ENCODE measurements at regions not wholly inside any gene's neighbourhood (a gene's known extent, or its start where the extent isn't known, plus 50 kb on each side); places are given as distances from the start of the nearest gene placed in this dataset.
A peak's percentile ranks its signal among the peaks of the same experiment; 100 is the strongest.

DNA sequence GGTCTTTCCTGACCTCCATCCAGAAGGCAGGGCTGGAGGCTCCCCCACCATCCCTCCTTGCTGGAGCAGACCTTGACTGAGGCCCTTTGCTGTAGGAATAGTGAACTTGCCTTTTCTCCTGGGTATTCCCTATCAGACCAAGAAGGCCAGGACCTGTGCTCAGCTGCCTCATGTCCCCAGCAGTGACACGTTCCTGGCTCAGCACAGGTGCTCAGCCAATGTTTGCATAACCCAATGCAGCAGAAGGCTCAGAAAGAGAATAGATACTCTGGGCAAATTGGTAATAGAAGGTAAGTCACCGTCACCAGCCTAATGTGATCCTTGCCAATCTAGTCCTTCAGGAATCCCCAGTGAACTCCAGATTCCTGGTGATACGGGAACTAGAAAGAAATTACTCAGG lies 96.4 kb downstream of the ACTL7B start:
- 100% methylated on average over 3 of the region's 3 CpGs for WGBS (ENCODE audit: insufficient coverage)
- H3K27me3 ChIP-seq (replicated peaks in 2 of 5; ENCODE audit: control insufficient read depth in 4 of 5, insufficient read depth in 5 of 5, low read length in 4 of 5): no peaks in the 10 kb centered on the region
- POLR2A ChIA-PET: no interaction called here
- peaks cover 0 to 5% (median 3%) of the 10 kb centered on the region in 5 experiments for H3K9me3 ChIP-seq (ENCODE audit: control extremely low read depth in 1 of 5, control insufficient read depth in 4 of 5, insufficient read depth in 2 of 5, low read depth in 1 of 5, low read length in 4 of 5)
- CTCF ChIA-PET: interaction anchor here (1.2 to 3.5 kb wide), 5 partner anchors 195 to 1294 kb away, joined by 3 to 13 read pairs (median 3); no protein-coding TSS in a partner anchor
- no peaks in the 10 kb centered on the region for H3K36me3 ChIP-seq (ENCODE audit: control insufficient read depth in 4 of 4, insufficient read depth in 4 of 4, low read length in 3 of 4)
- no peaks in the 10 kb centered on the region for H3K4me1 ChIP-seq (ENCODE audit: control extremely low read depth in 1 of 4, control insufficient read depth in 4 of 4, insufficient read depth in 4 of 4, low read length in 3 of 4)
- DNase-seq: no peak
- no peak overlapping the region for H3K4me3 ChIP-seq (ENCODE audit: control insufficient read depth in 1 of 7, extremely low read depth in 1 of 7, insufficient read depth in 4 of 7, low read depth in 2 of 7, low read length in 6 of 7)
- H3K27ac ChIP-seq (ENCODE audit: insufficient read depth in 1 of 2, low read depth in 1 of 2, low read length in 2 of 2, poor library complexity in 1 of 2, severe bottlenecking in 2 of 2): no peak overlapping the region

DNA sequence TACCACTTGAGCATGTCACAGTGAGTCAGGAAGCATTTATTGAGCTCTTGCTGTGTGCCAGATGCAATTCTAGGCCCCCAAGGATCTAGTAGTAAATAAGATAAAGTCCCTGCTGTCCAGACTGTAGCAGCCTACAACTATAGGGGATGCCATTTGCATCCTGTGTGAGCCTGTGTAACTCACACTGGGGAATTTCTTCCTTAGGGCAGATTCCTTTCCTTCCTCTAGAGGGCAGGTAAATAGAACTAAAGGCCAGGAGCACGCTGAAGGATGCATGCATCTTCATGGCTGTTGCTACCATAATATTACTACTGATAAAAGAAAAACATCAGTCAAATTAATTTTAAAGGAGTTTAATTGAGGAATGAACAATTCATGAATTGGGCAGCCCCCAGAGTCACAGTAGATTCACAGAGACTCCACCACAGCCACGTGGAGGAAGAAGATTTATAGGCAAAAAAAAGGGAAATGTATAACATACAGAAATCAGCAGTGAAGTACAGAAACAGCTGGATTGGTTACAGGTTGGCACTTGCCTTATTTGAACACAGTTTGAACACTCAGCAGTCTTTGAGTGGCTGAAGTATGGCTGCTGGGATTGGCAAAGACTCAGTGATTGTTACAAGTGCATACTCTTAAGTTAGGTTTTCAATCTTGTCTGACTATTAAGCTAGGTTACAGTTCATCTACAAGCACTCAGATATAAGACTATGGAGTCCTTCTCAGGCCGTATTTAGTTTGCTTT lies 98.9 kb downstream of the ACTL7B start:
- ChIA-PET CTCF (interaction anchor here (1.0 to 1.5 kb wide), 3 partner anchors 9 to 474 kb away, joined by 3 to 4 read pairs (median 3); no protein-coding TSS in a partner anchor), POLR2A (no interaction called here)
- Histone ChIP-seq H3K27ac (ENCODE audit: insufficient read depth in 1 of 2, low read depth in 1 of 2, low read length in 2 of 2, poor library complexity in 1 of 2, severe bottlenecking in 2 of 2) (no peak overlapping the region), H3K4me3 (ENCODE audit: control insufficient read depth in 1 of 7, extremely low read depth in 1 of 7, insufficient read depth in 4 of 7, low read depth in 2 of 7, low read length in 6 of 7) (no peak overlapping the region), H3K27me3 (replicated peaks in 2 of 5; ENCODE audit: control insufficient read depth in 4 of 5, insufficient read depth in 5 of 5, low read length in 4 of 5) (no peaks in the 10 kb centered on the region), H3K9me3 (ENCODE audit: control extremely low read depth in 1 of 5, control insufficient read depth in 4 of 5, insufficient read depth in 2 of 5, low read depth in 1 of 5, low read length in 4 of 5) (peaks cover 0 to 5% (median 3%) of the 10 kb centered on the region in 5 experiments), H3K36me3 (ENCODE audit: control insufficient read depth in 4 of 4, insufficient read depth in 4 of 4, low read length in 3 of 4) (no peaks in the 10 kb centered on the region), H3K4me1 (ENCODE audit: control extremely low read depth in 1 of 4, control insufficient read depth in 4 of 4, insufficient read depth in 4 of 4, low read length in 3 of 4) (no peaks in the 10 kb centered on the region)
- 100% methylated on average over 1 of the region's 3 CpGs for WGBS (ENCODE audit: insufficient coverage)
- DNase-seq: peak in 2 of 3 donors; percentile 9 to 35

DNA sequence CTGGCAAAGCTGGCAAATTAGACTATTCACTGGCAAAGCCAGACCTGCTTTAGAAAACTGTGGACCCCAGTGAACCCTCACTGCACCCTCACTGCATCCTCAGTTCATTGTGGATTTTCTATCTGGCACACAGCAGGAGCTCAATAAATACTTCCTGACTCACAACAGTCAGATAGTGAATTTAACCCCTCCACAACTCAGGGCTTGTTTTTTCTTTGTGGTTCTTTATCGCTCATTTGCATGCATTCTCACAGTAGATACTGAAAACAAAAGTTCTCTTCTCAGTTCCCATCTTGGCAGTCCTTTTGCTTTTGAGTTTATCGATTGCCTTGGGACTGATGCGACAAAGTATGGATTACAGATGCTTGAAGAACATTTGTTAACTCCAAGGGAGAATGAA lies 99.8 kb downstream of the ACTL7B start:
- Histone ChIP-seq H3K27me3 (replicated peaks in 2 of 5; ENCODE audit: control insufficient read depth in 4 of 5, insufficient read depth in 5 of 5, low read length in 4 of 5) (no peaks in the 10 kb centered on the region), H3K4me1 (ENCODE audit: control extremely low read depth in 1 of 4, control insufficient read depth in 4 of 4, insufficient read depth in 4 of 4, low read length in 3 of 4) (no peaks in the 10 kb centered on the region), H3K4me3 (ENCODE audit: control insufficient read depth in 1 of 7, extremely low read depth in 1 of 7, insufficient read depth in 4 of 7, low read depth in 2 of 7, low read length in 6 of 7) (no peak overlapping the region), H3K36me3 (ENCODE audit: control insufficient read depth in 4 of 4, insufficient read depth in 4 of 4, low read length in 3 of 4) (no peaks in the 10 kb centered on the region), H3K9me3 (ENCODE audit: control extremely low read depth in 1 of 5, control insufficient read depth in 4 of 5, insufficient read depth in 2 of 5, low read depth in 1 of 5, low read length in 4 of 5) (peaks cover 0 to 5% (median 3%) of the 10 kb centered on the region in 5 experiments), H3K27ac (ENCODE audit: insufficient read depth in 1 of 2, low read depth in 1 of 2, low read length in 2 of 2, poor library complexity in 1 of 2, severe bottlenecking in 2 of 2) (no peak overlapping the region)
- DNase-seq: no peak
- POLR2A ChIA-PET: no interaction called here
- CTCF ChIA-PET: interaction anchor here (1.0 to 1.5 kb wide), 2 partner anchors 8 to 10 kb away, joined by 4 read pairs; no protein-coding TSS in a partner anchor
- 89% methylated on average over 1 of the region's 3 CpGs for WGBS (ENCODE audit: insufficient coverage)

DNA sequence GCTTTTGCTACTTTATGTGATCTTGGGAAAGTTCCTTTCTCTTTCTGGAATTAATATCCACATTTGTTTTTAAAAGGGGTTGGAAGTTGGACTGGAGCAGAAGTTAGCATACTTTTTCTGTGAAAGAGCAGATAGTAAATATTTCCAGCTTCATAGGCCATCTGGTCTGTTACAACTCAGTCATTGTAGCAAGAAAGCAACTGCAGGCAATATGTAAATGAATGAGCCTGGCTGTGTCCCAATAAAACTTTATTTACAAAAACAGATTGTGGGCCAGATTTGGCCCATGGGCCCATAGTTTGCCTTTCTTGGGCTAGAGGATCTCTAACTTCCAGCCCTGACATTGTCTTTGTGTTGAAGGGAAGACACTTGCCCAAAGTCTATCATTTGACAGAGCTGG lies 104.4 kb downstream of the ACTL7B start:
- no peak for DNase-seq
- CTCF ChIA-PET: interaction anchor here (1.3 kb wide), 1 partner anchor 22 kb away, joined by 3 read pairs; no protein-coding TSS in a partner anchor
- Histone ChIP-seq H3K36me3 (ENCODE audit: control insufficient read depth in 4 of 4, insufficient read depth in 4 of 4, low read length in 3 of 4) (no peaks in the 10 kb centered on the region), H3K4me3 (ENCODE audit: control insufficient read depth in 1 of 7, extremely low read depth in 1 of 7, insufficient read depth in 4 of 7, low read depth in 2 of 7, low read length in 6 of 7) (no peak overlapping the region), H3K9me3 (ENCODE audit: control extremely low read depth in 1 of 5, control insufficient read depth in 4 of 5, insufficient read depth in 2 of 5, low read depth in 1 of 5, low read length in 4 of 5) (peaks cover 0 to 2% (median 0%) of the 10 kb centered on the region in 5 experiments), H3K27ac (ENCODE audit: insufficient read depth in 1 of 2, low read depth in 1 of 2, low read length in 2 of 2, poor library complexity in 1 of 2, severe bottlenecking in 2 of 2) (no peak overlapping the region), H3K27me3 (replicated peaks in 2 of 5; ENCODE audit: control insufficient read depth in 4 of 5, insufficient read depth in 5 of 5, low read length in 4 of 5) (no peaks in the 10 kb centered on the region), H3K4me1 (ENCODE audit: control extremely low read depth in 1 of 4, control insufficient read depth in 4 of 4, insufficient read depth in 4 of 4, low read length in 3 of 4) (no peaks in the 10 kb centered on the region)
- POLR2A ChIA-PET: no interaction called here

- no peak overlapping the region for H3K4me3 ChIP-seq (ENCODE audit: control insufficient read depth in 1 of 7, extremely low read depth in 1 of 7, insufficient read depth in 4 of 7, low read depth in 2 of 7, low read length in 6 of 7)
- H3K9me3 ChIP-seq (ENCODE audit: control extremely low read depth in 1 of 5, control insufficient read depth in 4 of 5, insufficient read depth in 2 of 5, low read depth in 1 of 5, low read length in 4 of 5): peaks cover 0 to 2% (median 0%) of the 10 kb centered on the region in 5 experiments
- no peaks in the 10 kb centered on the region for H3K36me3 ChIP-seq (ENCODE audit: control insufficient read depth in 4 of 4, insufficient read depth in 4 of 4, low read length in 3 of 4)
- CTCF ChIA-PET: no interaction called here
- no peak overlapping the region for H3K27ac ChIP-seq (ENCODE audit: insufficient read depth in 1 of 2, low read depth in 1 of 2, low read length in 2 of 2, poor library complexity in 1 of 2, severe bottlenecking in 2 of 2)
- no peaks in the 10 kb centered on the region for H3K27me3 ChIP-seq (replicated peaks in 2 of 5; ENCODE audit: control insufficient read depth in 4 of 5, insufficient read depth in 5 of 5, low read length in 4 of 5)
- POLR2A ChIA-PET: no interaction called here
- H3K4me1 ChIP-seq (ENCODE audit: control extremely low read depth in 1 of 4, control insufficient read depth in 4 of 4, insufficient read depth in 4 of 4, low read length in 3 of 4): no peaks in the 10 kb centered on the region
- WGBS (ENCODE audit: insufficient coverage): 100% methylated on average over 1 of the region's 6 CpGs
- DNase-seq: no peak
These were observed 105.0 kb downstream of the ACTL7B start for GRCh38 chr9:108750661-108751215.

DNA sequence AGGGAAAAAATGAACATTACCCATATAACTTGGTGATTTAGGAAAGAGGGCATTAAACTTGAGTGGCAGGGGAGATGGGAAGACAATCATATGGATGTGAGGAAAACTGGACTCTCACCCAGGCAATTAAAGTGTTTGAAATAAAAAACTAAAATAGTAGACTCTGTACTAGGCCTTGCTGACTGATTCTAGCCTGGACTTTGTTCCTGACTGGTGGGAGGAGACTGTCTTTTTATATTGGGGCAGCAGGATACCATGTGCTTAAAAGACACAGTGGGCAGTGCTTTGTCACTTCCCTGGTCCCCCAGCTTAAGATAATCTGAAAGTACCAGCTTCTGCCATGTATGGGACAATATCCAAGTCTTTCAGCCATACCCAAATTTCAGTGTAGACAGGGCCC lies 107.0 kb downstream of the ACTL7B start:
- DNase-seq: no peak
- Histone ChIP-seq H3K27me3 (replicated peaks in 2 of 5; ENCODE audit: control insufficient read depth in 4 of 5, insufficient read depth in 5 of 5, low read length in 4 of 5) (no peaks in the 10 kb centered on the region), H3K9me3 (ENCODE audit: control extremely low read depth in 1 of 5, control insufficient read depth in 4 of 5, insufficient read depth in 2 of 5, low read depth in 1 of 5, low read length in 4 of 5) (peaks cover 0 to 2% (median 0%) of the 10 kb centered on the region in 5 experiments), H3K4me3 (ENCODE audit: control insufficient read depth in 1 of 7, extremely low read depth in 1 of 7, insufficient read depth in 4 of 7, low read depth in 2 of 7, low read length in 6 of 7) (no peak overlapping the region), H3K27ac (ENCODE audit: insufficient read depth in 1 of 2, low read depth in 1 of 2, low read length in 2 of 2, poor library complexity in 1 of 2, severe bottlenecking in 2 of 2) (no peak overlapping the region), H3K4me1 (ENCODE audit: control extremely low read depth in 1 of 4, control insufficient read depth in 4 of 4, insufficient read depth in 4 of 4, low read length in 3 of 4) (no peaks in the 10 kb centered on the region), H3K36me3 (ENCODE audit: control insufficient read depth in 4 of 4, insufficient read depth in 4 of 4, low read length in 3 of 4) (no peaks in the 10 kb centered on the region)
- ChIA-PET POLR2A (interaction anchor here (0.5 kb wide), 1 partner anchor 133 kb away, joined by 5 read pairs; no protein-coding TSS in a partner anchor), CTCF (no interaction called here)

DNA sequence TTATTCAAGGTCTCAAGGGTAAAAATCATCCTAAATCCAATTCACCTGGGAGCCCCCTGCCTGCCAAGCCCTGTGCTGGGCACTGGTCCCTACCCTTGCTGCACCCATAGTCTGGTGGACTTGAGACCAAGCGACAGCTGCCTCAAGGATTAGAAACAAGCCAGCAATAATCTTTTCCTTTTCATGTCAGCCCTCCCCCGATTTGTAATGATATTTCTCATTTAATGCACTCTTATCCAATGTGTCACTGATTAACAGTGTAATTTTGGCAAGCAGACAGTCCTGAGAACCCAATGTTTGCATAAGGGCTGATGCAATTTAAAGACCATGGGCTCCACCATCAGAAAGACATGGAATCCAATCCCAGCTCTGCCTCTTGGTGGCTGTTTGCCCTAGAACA lies 108.9 kb downstream of the ACTL7B start:
- H3K36me3 ChIP-seq (ENCODE audit: control insufficient read depth in 4 of 4, insufficient read depth in 4 of 4, low read length in 3 of 4): no peaks in the 10 kb centered on the region
- WGBS (ENCODE audit: insufficient coverage): 100% methylated on average over 1 of the region's 2 CpGs
- H3K27me3 ChIP-seq (replicated peaks in 2 of 5; ENCODE audit: control insufficient read depth in 4 of 5, insufficient read depth in 5 of 5, low read length in 4 of 5): no peaks in the 10 kb centered on the region
- no peak for DNase-seq
- CTCF ChIA-PET: interaction anchor here (1.1 kb wide), 1 partner anchor 14 kb away, joined by 3 read pairs; no protein-coding TSS in a partner anchor
- H3K4me3 ChIP-seq (ENCODE audit: control insufficient read depth in 1 of 7, extremely low read depth in 1 of 7, insufficient read depth in 4 of 7, low read depth in 2 of 7, low read length in 6 of 7): no peak overlapping the region
- H3K27ac ChIP-seq (ENCODE audit: insufficient read depth in 1 of 2, low read depth in 1 of 2, low read length in 2 of 2, poor library complexity in 1 of 2, severe bottlenecking in 2 of 2): no peak overlapping the region
- POLR2A ChIA-PET: no interaction called here
- no peaks in the 10 kb centered on the region for H3K4me1 ChIP-seq (ENCODE audit: control extremely low read depth in 1 of 4, control insufficient read depth in 4 of 4, insufficient read depth in 4 of 4, low read length in 3 of 4)
- no peaks in the 10 kb centered on the region for H3K9me3 ChIP-seq (ENCODE audit: control extremely low read depth in 1 of 5, control insufficient read depth in 4 of 5, insufficient read depth in 2 of 5, low read depth in 1 of 5, low read length in 4 of 5)

All from common myeloid progenitor, CD34-positive (primary cell).